Esophagus muscularis mucosa (tissue), 4 donors: ENCODE measurements at regions not wholly inside any gene's neighbourhood (a gene's known extent, or its start where the extent isn't known, plus 50 kb on each side); places are given as distances from the start of the nearest gene placed in this dataset.

ENCODE experiments used
- DNase-seq: peaks from one replicate; pipeline ENCODE4 v3.0.0-alpha.2; 2017; ENCODE audit errors: extremely low spot score
- H3K27ac ChIP-seq, 4 donors: fragments of 200-600 bp; sonication (generic); replicated peaks in 1 of 4; 1 replicate in 3 of 4; 2 replicates in 1 of 4; pipeline ENCODE4 v1.5.1; 2016 to 2019; ENCODE audit warnings: mild to moderate bottlenecking in 1 of 4
- H3K27me3 ChIP-seq, 4 donors: fragments of 200-600 bp; sonication (generic); one replicate each; pipeline versions ENCODE4 v1.5.1 to v1.6.0; 2016 to 2019
- H3K36me3 ChIP-seq, 4 donors: fragments of 200-600 bp; sonication (generic); one replicate each; pipeline ENCODE4 v1.5.1; 2016 to 2019
- H3K4me1 ChIP-seq, 4 donors: fragments of 200-600 bp; sonication (generic); one replicate each; pipeline ENCODE4 v1.5.1; 2016 to 2019
- H3K4me3 ChIP-seq, 4 donors: fragments of 200-600 bp; sonication (generic); 1 replicate in 2 of 4; 2 replicates in 2 of 4; pipeline ENCODE4 v1.5.1; 2016 to 2019; ENCODE audit warnings: mild to moderate bottlenecking in 4 of 4, moderate library complexity in 1 of 4
- H3K9me3 ChIP-seq, 4 donors: fragments of 200-600 bp; sonication (generic); 1 replicate in 3 of 4; 2 replicates in 1 of 4; pipeline ENCODE4 v1.5.1; 2016 to 2019
- EP300 ChIP-seq: sonication (generic); formaldehyde crosslinking; IDR thresholded peaks from one replicate; pipeline ENCODE4 v1.6.1; 2017; ENCODE audit warnings: antibody characterized with exemption
- POLR2A ChIP-seq: fragments of 450-650 bp; IDR thresholded peaks from one replicate; pipeline ENCODE4 v1.6.1; 2017; ENCODE audit warnings: antibody characterized with exemption, moderate library complexity, mild to moderate bottlenecking, low read depth
- POLR2AphosphoS5 ChIP-seq, 2 donors: sonication (generic); formaldehyde crosslinking; IDR thresholded peaks; one replicate each; pipeline ENCODE4 v1.6.1; 2017; ENCODE audit warnings: antibody characterized with exemption in 2 of 2
- WGBS: methylation state at CpG from one replicate; pipeline ENCODE4 v1.1.5; 2018; 5-methylcytosine and 5-hydroxymethylcytosine counted together
- intact Hi-C: fragments of 100-400 bp; cut with DNase I; formaldehyde crosslinking; loops from one replicate; pipeline ENCODE4 v1.15.1; 2023
- TF ChIP-seq, protein P1 (sequence below), 3 experiments: fragments of 200-600 bp in 2 of 3; fragments of 450-650 bp in 1 of 3; sonication (generic) in 2 of 3; IDR thresholded peaks; one replicate each; pipeline ENCODE4 v1.5.1; 2017 to 2019; ENCODE audit warnings: antibody characterized with exemption in 3 of 3, mild to moderate bottlenecking in 2 of 3, moderate library complexity in 1 of 3

DNA sequence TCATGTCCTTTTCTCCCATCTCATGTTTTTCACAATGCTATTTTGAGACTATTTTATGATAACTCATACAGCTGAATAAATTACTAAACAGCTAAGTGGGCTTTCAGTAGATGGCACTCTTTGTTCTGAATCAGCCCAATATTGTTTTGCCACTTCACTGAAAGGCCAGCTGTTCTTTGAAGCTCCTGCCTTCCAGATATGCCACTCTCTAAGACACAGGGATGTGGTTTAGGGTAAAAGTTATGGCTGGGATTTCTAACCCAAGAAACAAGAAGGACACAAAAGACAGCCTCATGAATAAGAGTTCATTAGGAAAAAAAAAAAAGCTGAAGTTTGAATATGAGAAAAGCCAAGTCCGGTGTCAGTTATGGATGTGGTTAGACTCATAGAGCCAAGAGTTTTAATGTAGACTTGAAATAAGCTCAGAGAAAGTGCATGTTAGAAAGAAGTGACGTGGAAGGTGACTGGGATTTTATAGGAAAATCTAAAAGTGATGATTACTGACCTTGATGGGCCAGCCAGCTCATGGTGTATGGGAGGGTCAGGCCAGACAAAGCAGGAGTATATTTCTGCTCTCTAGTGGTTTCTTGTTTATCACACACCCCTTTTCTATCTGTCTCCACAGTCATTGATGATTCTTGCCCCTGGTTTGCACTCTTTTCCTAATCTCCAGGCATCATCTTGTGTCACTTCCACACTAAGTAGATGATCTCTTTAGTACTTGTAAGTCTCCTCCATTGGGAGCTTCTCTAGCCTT, 488.5 kb downstream of the NR2F1-AS1 start:
- no peak for DNase-seq
- intact Hi-C loops = no loop called here
- H3K27ac ChIP-seq = no peak overlapping the region
- peaks cover 0 to 12% (median 2%) of the 10 kb centered on the region in 4 donors for H3K4me1 ChIP-seq
- 70% methylated on average over 2 of the region's 2 CpGs for WGBS
- H3K9me3 ChIP-seq = no peaks in the 10 kb centered on the region
- H3K27me3 ChIP-seq = no peaks in the 10 kb centered on the region
- H3K4me3 ChIP-seq = no peak overlapping the region
- H3K36me3 ChIP-seq = no peaks in the 10 kb centered on the region
- TF ChIP-seq EP300 = no peak
- TF ChIP-seq, protein P1, sequence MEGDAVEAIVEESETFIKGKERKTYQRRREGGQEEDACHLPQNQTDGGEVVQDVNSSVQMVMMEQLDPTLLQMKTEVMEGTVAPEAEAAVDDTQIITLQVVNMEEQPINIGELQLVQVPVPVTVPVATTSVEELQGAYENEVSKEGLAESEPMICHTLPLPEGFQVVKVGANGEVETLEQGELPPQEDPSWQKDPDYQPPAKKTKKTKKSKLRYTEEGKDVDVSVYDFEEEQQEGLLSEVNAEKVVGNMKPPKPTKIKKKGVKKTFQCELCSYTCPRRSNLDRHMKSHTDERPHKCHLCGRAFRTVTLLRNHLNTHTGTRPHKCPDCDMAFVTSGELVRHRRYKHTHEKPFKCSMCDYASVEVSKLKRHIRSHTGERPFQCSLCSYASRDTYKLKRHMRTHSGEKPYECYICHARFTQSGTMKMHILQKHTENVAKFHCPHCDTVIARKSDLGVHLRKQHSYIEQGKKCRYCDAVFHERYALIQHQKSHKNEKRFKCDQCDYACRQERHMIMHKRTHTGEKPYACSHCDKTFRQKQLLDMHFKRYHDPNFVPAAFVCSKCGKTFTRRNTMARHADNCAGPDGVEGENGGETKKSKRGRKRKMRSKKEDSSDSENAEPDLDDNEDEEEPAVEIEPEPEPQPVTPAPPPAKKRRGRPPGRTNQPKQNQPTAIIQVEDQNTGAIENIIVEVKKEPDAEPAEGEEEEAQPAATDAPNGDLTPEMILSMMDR (IDR thresholded peaks at IDR 0.05) = peak; percentile 15 to 21 (median 21)
- no peak for TF ChIP-seq POLR2AphosphoS5 (IDR thresholded peaks at IDR 0.05)
- no peak for TF ChIP-seq POLR2A

DNA sequence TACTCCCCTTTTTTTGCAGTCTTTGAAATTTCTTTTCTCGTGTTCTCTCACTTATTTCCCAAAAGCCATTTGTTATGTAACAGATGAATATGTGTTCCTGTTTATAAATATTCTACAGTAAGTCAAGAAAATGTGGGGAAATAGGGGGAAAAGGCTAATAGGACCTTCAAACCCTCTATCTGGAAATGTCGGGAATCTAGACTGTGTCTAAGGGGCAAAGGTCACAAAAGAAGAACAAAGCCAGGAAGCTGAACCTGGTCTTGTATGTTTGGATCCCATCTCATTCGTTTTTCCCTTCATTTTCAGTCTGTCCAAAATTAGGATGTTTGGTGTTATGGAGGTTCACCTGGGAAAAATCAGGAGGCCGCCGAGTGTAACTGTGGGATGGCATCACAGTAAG, 490.3 kb downstream of the NR2F1-AS1 start:
- peaks cover 0 to 12% (median 2%) of the 10 kb centered on the region in 4 donors for H3K4me1 ChIP-seq
- no peaks in the 10 kb centered on the region for H3K36me3 ChIP-seq

DNA sequence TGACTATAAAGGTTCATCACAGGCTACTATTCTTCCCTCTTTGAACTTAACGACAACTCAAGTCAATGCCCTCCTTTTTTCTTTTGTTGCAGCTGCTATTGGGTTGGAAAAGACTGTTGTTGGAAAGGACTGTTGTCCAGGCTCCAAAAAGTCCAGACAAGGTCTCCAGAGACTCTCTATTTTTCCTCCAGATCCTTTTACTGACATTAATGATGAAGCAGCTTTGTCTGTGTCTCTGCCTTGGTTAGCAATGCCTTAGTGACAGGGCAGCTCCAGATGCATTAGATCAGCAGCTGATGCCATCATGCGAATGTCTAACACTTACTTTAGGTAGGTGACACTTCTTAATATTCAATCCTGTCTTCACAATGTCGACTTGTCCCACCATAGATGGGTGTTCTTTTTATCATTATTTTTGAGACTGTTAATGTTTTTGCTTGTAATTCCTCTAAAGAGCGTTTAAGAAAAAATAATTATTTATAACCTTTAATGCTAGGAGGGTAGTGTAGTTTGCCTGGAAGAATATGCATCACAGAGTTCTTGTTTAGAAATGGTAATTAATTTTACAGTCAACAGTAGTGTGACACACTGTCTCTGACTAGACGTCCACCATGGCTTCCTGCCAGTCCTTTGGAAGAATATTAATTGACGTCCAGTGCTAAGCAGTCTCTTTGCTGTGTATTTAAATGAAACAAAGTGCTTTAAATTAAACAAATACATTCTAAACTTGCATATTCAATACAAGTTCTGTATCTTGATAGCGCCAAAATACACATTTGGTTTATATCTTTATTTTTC, 492.2 kb downstream of the NR2F1-AS1 start:
- H3K27me3 ChIP-seq = no peaks in the 10 kb centered on the region
- H3K27ac ChIP-seq = no peak overlapping the region
- no peak for DNase-seq
- no peaks in the 10 kb centered on the region for H3K9me3 ChIP-seq
- H3K36me3 ChIP-seq = no peaks in the 10 kb centered on the region
- H3K4me3 ChIP-seq = no peak overlapping the region
- 55% methylated on average over 7 of the region's 7 CpGs for WGBS
- peaks cover 0 to 12% (median 2%) of the 10 kb centered on the region in 4 donors for H3K4me1 ChIP-seq
- intact Hi-C loops = no loop called here
- TF ChIP-seq, protein P1 (IDR thresholded peaks at IDR 0.05) = no peak
- no peak for TF ChIP-seq EP300
- no peak for TF ChIP-seq POLR2AphosphoS5 (IDR thresholded peaks at IDR 0.05)
- TF ChIP-seq POLR2A = no peak

More for the DNA sequence above, 490.3 kb downstream of the NR2F1-AS1 start:
- no peak overlapping the region for H3K4me3 ChIP-seq
- no peak overlapping the region for H3K27ac ChIP-seq
- no peak for TF ChIP-seq POLR2A
- no peak for TF ChIP-seq EP300
- TF ChIP-seq, protein P1 (IDR thresholded peaks at IDR 0.05) = no peak
- TF ChIP-seq POLR2AphosphoS5 (IDR thresholded peaks at IDR 0.05) = no peak
- DNase-seq = no peak
- WGBS = 67% methylated on average over 5 of the region's 5 CpGs
- H3K9me3 ChIP-seq = no peaks in the 10 kb centered on the region
- H3K27me3 ChIP-seq = no peaks in the 10 kb centered on the region
- intact Hi-C loops = no loop called here

DNA sequence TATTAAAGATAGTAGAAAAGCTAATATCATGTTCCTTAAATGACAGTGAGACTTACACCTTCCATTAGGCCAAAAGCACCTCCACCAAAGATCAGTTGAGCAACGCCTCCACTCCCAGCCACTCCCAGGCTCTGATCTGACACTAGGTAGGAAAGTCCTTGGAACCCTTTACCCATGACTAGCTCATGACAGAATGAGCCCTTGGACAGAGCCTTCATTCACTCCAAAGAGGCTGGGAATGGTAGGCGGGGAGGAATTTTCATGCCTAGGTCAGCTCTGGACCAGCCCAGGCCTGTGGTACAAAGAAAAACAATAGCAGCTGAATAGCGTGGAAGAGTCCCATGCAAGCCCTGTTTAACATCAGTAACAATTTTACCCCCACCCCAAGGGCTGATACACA, 493.7 kb downstream of the NR2F1-AS1 start:
- DNase-seq = no peak
- H3K27ac ChIP-seq = no peak overlapping the region
- no peaks in the 10 kb centered on the region for H3K9me3 ChIP-seq
- no peak for TF ChIP-seq EP300
- TF ChIP-seq, protein P1 (IDR thresholded peaks at IDR 0.05) = no peak
- TF ChIP-seq POLR2AphosphoS5 (IDR thresholded peaks at IDR 0.05) = no peak
- TF ChIP-seq POLR2A = no peak
- WGBS = 91% methylated on average over 3 of the region's 3 CpGs
- H3K4me3 ChIP-seq = no peak overlapping the region
- H3K36me3 ChIP-seq = no peaks in the 10 kb centered on the region
- H3K27me3 ChIP-seq = no peaks in the 10 kb centered on the region
- intact Hi-C loops = no loop called here
- peaks cover 0 to 10% (median 2%) of the 10 kb centered on the region in 4 donors for H3K4me1 ChIP-seq
